PC-9 (cell line): ENCODE measurements at regions not wholly inside any gene's neighbourhood (a gene's known extent, or its start where the extent isn't known, plus 50 kb on each side); places are given as distances from the start of the nearest gene placed in this dataset.

ENCODE experiments used
- CTCF ChIP-seq: fragments of 200-600 bp; sonication (generic); conservative IDR thresholded peaks from 2 replicates; pipeline ENCODE4 v1.6.1; 2017; ENCODE audit warnings: mixed run types, antibody characterized with exemption, mild to moderate bottlenecking, moderate library complexity
- EZH2 ChIP-seq: fragments of 200-600 bp; sonication (generic); IDR thresholded peaks from 2 replicates; pipeline ENCODE4 v1.8.0; 2017; ENCODE audit warnings: antibody characterized with exemption, low read depth

GRCh38 chr14:98695809-98696208, 576.2 kb downstream of the BCL11B start:
- TF ChIP-seq CTCF (no peak), EZH2 (no peak)
